ENCODE measurements at regions not wholly inside any gene's neighbourhood (a gene's known extent, or its start where the extent isn't known, plus 50 kb on each side); places are given as distances from the start of the nearest gene placed in this dataset.

GRCh38 chr3:111311709-111312235 lies 230.2 kb upstream of the CD96 start:
- H3K27ac ChIP-seq (ENCODE audit: low read length) = peak overlapping the region; percentile 65
- H3K4me2 ChIP-seq (ENCODE audit: low read depth, low read length) = peak overlapping the region; percentile 50

DNA sequence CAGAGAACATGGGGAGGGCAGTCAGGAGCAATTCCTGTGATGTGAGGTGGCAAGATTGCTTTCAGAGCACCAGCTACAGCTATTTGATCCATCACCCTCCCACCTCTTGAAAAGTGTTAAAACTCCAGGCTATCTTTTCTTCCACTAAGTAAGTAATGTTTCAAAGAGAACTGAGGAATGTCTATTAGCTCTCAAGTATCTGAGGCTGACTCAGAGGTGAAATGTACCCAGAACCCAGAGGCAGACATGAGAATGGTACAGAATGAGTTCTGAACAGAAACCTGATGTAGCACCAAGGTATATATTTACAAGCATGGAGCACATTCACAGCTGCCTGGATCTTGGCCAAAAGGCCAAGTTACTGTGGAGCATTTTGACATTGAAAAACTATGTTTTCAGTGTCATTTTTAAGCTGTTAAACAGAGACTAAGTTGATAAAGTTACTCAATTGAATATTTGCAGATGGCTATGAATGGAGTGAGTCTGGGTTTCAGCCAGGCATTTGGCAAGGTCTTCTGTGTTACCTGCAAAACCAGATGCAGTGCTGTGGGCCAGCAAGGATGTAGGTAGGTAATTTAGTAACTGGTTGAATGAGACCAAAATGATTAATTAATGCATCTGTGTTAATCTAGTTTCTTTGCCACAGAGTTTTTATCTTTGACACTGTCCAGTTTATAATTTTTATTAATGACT lies 227.7 kb upstream of the CD96 start:
- H3K4me3 ChIP-seq (ENCODE audit: low read length) = no peak overlapping the region
- no peak overlapping the region for H3K4me2 ChIP-seq (ENCODE audit: low read depth, low read length)
- no peaks in the 10 kb centered on the region for H3K9me2 ChIP-seq (replicated peaks; ENCODE audit: insufficient read depth, low read length)
- H3K4me1 ChIP-seq (ENCODE audit: low read length) = peaks cover 31% of the 10 kb centered on the region
- H4K20me1 ChIP-seq (ENCODE audit: insufficient read depth, low read length) = no peaks in the 10 kb centered on the region
- peaks cover 21% of the 10 kb centered on the region for H3F3A ChIP-seq (ENCODE audit: insufficient read depth, low read length)
- H3K27me3 ChIP-seq (replicated peaks; ENCODE audit: insufficient read depth, low read length) = no peaks in the 10 kb centered on the region
- H2AFZ ChIP-seq (ENCODE audit: low read length) = no peak overlapping the region
- no peak overlapping the region for H3K9ac ChIP-seq (ENCODE audit: low read length)
- H3K36me3 ChIP-seq (replicated peaks; ENCODE audit: insufficient read depth, low read length) = no peaks in the 10 kb centered on the region
- H3K79me2 ChIP-seq (ENCODE audit: low read length) = no peaks in the 10 kb centered on the region
- no peak overlapping the region for H3K27ac ChIP-seq (ENCODE audit: low read length)
- DNase-seq = no peak
- TF ChIP-seq, protein P1, sequence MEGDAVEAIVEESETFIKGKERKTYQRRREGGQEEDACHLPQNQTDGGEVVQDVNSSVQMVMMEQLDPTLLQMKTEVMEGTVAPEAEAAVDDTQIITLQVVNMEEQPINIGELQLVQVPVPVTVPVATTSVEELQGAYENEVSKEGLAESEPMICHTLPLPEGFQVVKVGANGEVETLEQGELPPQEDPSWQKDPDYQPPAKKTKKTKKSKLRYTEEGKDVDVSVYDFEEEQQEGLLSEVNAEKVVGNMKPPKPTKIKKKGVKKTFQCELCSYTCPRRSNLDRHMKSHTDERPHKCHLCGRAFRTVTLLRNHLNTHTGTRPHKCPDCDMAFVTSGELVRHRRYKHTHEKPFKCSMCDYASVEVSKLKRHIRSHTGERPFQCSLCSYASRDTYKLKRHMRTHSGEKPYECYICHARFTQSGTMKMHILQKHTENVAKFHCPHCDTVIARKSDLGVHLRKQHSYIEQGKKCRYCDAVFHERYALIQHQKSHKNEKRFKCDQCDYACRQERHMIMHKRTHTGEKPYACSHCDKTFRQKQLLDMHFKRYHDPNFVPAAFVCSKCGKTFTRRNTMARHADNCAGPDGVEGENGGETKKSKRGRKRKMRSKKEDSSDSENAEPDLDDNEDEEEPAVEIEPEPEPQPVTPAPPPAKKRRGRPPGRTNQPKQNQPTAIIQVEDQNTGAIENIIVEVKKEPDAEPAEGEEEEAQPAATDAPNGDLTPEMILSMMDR (IDR thresholded peaks at IDR 0.05; ENCODE audit: low read length) = no peak
- TF ChIP-seq EZH2 (optimal IDR thresholded peaks at IDR 0.05; ENCODE audit: low read depth, low read length) = no peak
- TF ChIP-seq EZH2phosphoT487 (IDR thresholded peaks at IDR 0.05; ENCODE audit: low read length) = no peak
- no peaks in the 10 kb centered on the region for H3K9me3 ChIP-seq (replicated peaks; ENCODE audit: insufficient read depth, low read length)

More at GRCh38 chr3:111311709-111312235, 230.2 kb upstream of the CD96 start:
- Histone ChIP-seq H3K4me3 (ENCODE audit: low read length) (peak overlapping the region; percentile 4; the same call in 1 of the 2 replicates), H4K20me1 (ENCODE audit: insufficient read depth, low read length) (no peaks in the 10 kb centered on the region), H3K27me3 (replicated peaks; ENCODE audit: insufficient read depth, low read length) (no peaks in the 10 kb centered on the region), H3K9ac (ENCODE audit: low read length) (no peak overlapping the region), H2AFZ (ENCODE audit: low read length) (no peak overlapping the region), H3K79me2 (ENCODE audit: low read length) (no peaks in the 10 kb centered on the region), H3K9me2 (replicated peaks; ENCODE audit: insufficient read depth, low read length) (no peaks in the 10 kb centered on the region), H3K9me3 (replicated peaks; ENCODE audit: insufficient read depth, low read length) (no peaks in the 10 kb centered on the region), H3K36me3 (replicated peaks; ENCODE audit: insufficient read depth, low read length) (no peaks in the 10 kb centered on the region), H3K4me1 (ENCODE audit: low read length) (peaks cover 31% of the 10 kb centered on the region), H3F3A (ENCODE audit: insufficient read depth, low read length) (peaks cover 21% of the 10 kb centered on the region)
- DNase-seq = peak; percentile 97
- TF ChIP-seq EZH2 (optimal IDR thresholded peaks at IDR 0.05; ENCODE audit: low read depth, low read length) (no peak), EZH2phosphoT487 (IDR thresholded peaks at IDR 0.05; ENCODE audit: low read length) (peak; percentile 62; the same call in 1 of the 2 replicates)
- TF ChIP-seq, protein P1 (IDR thresholded peaks at IDR 0.05; ENCODE audit: low read length) = no peak

DNA sequence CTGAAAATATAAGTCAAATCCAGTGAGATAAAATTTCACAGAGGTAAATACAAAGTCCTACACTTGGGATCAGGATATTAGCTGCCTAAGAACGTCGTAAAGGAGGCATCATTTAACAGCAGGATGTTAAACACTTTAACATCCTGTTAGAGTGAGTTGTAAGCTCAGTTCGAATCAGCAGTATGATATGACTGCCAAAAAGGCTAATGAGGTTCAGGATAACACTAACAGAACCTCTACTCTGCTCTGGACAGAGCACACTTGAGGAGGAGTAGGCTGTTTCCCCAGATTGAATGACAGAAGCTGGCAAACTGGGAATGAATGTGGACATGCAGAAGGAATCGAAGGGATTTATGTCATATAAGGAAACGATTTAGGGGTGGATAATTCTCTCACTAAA lies 227.1 kb upstream of the CD96 start:
- H2AFZ ChIP-seq (ENCODE audit: low read length) = no peak overlapping the region

More for the DNA sequence above, 227.1 kb upstream of the CD96 start:
- no peak for DNase-seq
- Histone ChIP-seq H3K9me3 (replicated peaks; ENCODE audit: insufficient read depth, low read length) (no peaks in the 10 kb centered on the region), H3K36me3 (replicated peaks; ENCODE audit: insufficient read depth, low read length) (no peaks in the 10 kb centered on the region), H3K9me2 (replicated peaks; ENCODE audit: insufficient read depth, low read length) (no peaks in the 10 kb centered on the region), H3K4me2 (ENCODE audit: low read depth, low read length) (no peak overlapping the region), H3K27me3 (replicated peaks; ENCODE audit: insufficient read depth, low read length) (no peaks in the 10 kb centered on the region), H3K79me2 (ENCODE audit: low read length) (no peaks in the 10 kb centered on the region), H4K20me1 (ENCODE audit: insufficient read depth, low read length) (no peaks in the 10 kb centered on the region), H3K4me1 (ENCODE audit: low read length) (peaks cover 28% of the 10 kb centered on the region), H3K9ac (ENCODE audit: low read length) (no peak overlapping the region), H3F3A (ENCODE audit: insufficient read depth, low read length) (peaks cover 21% of the 10 kb centered on the region), H3K4me3 (ENCODE audit: low read length) (no peak overlapping the region), H3K27ac (ENCODE audit: low read length) (no peak overlapping the region)
- TF ChIP-seq EZH2phosphoT487 (IDR thresholded peaks at IDR 0.05; ENCODE audit: low read length) (no peak), EZH2 (optimal IDR thresholded peaks at IDR 0.05; ENCODE audit: low read depth, low read length) (no peak)
- TF ChIP-seq, protein P1 (IDR thresholded peaks at IDR 0.05; ENCODE audit: low read length) = no peak
